CD4-positive, alpha-beta T cell treated with Interleukin-17A for 4 hours (primary cell): ENCODE measurements at regions not wholly inside any gene's neighbourhood (a gene's known extent, or its start where the extent isn't known, plus 50 kb on each side); places are given as distances from the start of the nearest gene placed in this dataset.
"Not testable (repeated sequence)": the region's sequence is repeated elsewhere in the genome, so short reads cannot be mapped to it uniquely, and the experiment has no call there.

ENCODE experiments used
- DNase-seq: peaks from one replicate; pipeline ENCODE4 v3.0.0-alpha.2; 2020; ENCODE audit warnings: mixed read lengths

GRCh38 chr3:8438507-8439079 lies 63.0 kb upstream of the LMCD1 start:
- DNase-seq = no peak

GRCh38 chr3:8440142-8440541 lies 61.5 kb upstream of the LMCD1 start:
- not testable (repeated sequence) for DNase-seq

GRCh38 chr3:8441969-8442559 lies 59.6 kb upstream of the LMCD1 start:
- no peak for DNase-seq

GRCh38 chr3:8442993-8443650 lies 58.5 kb upstream of the LMCD1 start:
- DNase-seq = no peak

- no peak for DNase-seq
These were observed 57.5 kb upstream of the LMCD1 start for GRCh38 chr3:8443829-8444791.

- no peak for DNase-seq
These were observed 56.7 kb upstream of the LMCD1 start for GRCh38 chr3:8444883-8445282.

- DNase-seq = no peak
These were observed 55.8 kb upstream of the LMCD1 start for GRCh38 chr3:8445861-8446260.

GRCh38 chr3:8446845-8447244 lies 54.8 kb upstream of the LMCD1 start:
- no peak for DNase-seq

GRCh38 chr3:8450618-8451017 lies 51.0 kb upstream of the LMCD1 start:
- DNase-seq = no peak

GRCh38 chr3:8451696-8452095 lies 49.9 kb upstream of the LMCD1 start:
- no peak for DNase-seq
